Natural killer cell (primary cell): ENCODE measurements at regions not wholly inside any gene's neighbourhood (a gene's known extent, or its start where the extent isn't known, plus 50 kb on each side); places are given as distances from the start of the nearest gene placed in this dataset.

Experiments
- ATAC-seq, 3 donors: fragments of 150-1000 bp in 2 of 3; fragments of 200-7000 bp in 1 of 3; cut with Tn5 transposase; 1 replicate in 1 of 3; 2 replicates in 2 of 3; pipeline ENCODE4 v1.10.0; 2021; ENCODE audit warnings: mild to moderate bottlenecking in 2 of 3, moderate library complexity in 2 of 3
- DNase-seq, 2 donors: peaks; one replicate each; pipeline versions ENCODE4 v3.0.0 to v3.0.0-alpha.2; 2013 to 2021; ENCODE audit warnings: mixed read lengths in 1 of 2
- H3K27ac ChIP-seq: one replicate; pipeline ENCODE4 v1.5.1; 2013; ENCODE audit warnings: mild to moderate bottlenecking, low read length
- H3K27me3 ChIP-seq: one replicate; pipeline ENCODE4 v1.6.1; 2013; ENCODE audit warnings: low read length; ENCODE audit not compliant: control insufficient read depth, insufficient read depth
- H3K36me3 ChIP-seq: one replicate; pipeline ENCODE4 v1.6.1; 2013; ENCODE audit warnings: low read length; ENCODE audit not compliant: control insufficient read depth, insufficient read depth
- H3K4me1 ChIP-seq: one replicate; pipeline ENCODE4 v1.6.1; 2013; ENCODE audit warnings: low read length; ENCODE audit not compliant: control insufficient read depth, insufficient read depth
- H3K4me3 ChIP-seq: one replicate; pipeline ENCODE4 v1.5.1; 2013; ENCODE audit warnings: low read length
- H3K9me3 ChIP-seq: one replicate; pipeline ENCODE4 v1.6.1; 2013; ENCODE audit warnings: low read length; ENCODE audit not compliant: control insufficient read depth, insufficient read depth
- H3K27ac Mint-ChIP-seq, 2 donors: one replicate each; pipeline ENCODE4 v1.8.0; 2022; ENCODE audit warnings: mild to moderate bottlenecking in 2 of 2, mixed read lengths in 2 of 2, moderate library complexity in 1 of 2
- H3K27me3 Mint-ChIP-seq, 2 donors: one replicate each; pipeline ENCODE4 v1.8.0; 2022; ENCODE audit warnings: low read depth in 2 of 2, mixed read lengths in 2 of 2
- H3K36me3 Mint-ChIP-seq: one replicate; pipeline ENCODE4 v1.8.0; 2022; ENCODE audit warnings: mixed read lengths
- H3K4me1 Mint-ChIP-seq, 2 donors: one replicate each; pipeline ENCODE4 v1.8.0; 2022; ENCODE audit warnings: mixed read lengths in 2 of 2
- H3K4me3 Mint-ChIP-seq: one replicate; pipeline ENCODE4 v1.8.0; 2022; ENCODE audit warnings: mild to moderate bottlenecking, moderate library complexity, mixed read lengths
- H3K9me3 Mint-ChIP-seq, 2 donors: one replicate each; pipeline ENCODE4 v1.8.0; 2022; ENCODE audit warnings: mixed read lengths in 2 of 2
- CTCF ChIP-seq: fragments of 200-600 bp; IDR thresholded peaks from one replicate; pipeline ENCODE4 v1.8.0; 2022; ENCODE audit warnings: antibody characterized with exemption
- WGBS: methylation state at CpG from one replicate; pipeline ENCODE4 v1.1.7; 2013; ENCODE audit warnings: missing lambda C conversion rate; ENCODE audit not compliant: insufficient coverage; 5-methylcytosine and 5-hydroxymethylcytosine counted together
- intact Hi-C: fragments of 100-400 bp; cut with micrococcal nuclease; formaldehyde crosslinking; loops from one replicate; pipeline ENCODE4 v1.14.2; 2022

GRCh38 chr3:153334558-153334957 is 172.5 kb downstream of the RAP2B start:
- no peak overlapping the region for H3K27ac ChIP-seq
- no peaks in the 10 kb centered on the region for H3K36me3 ChIP-seq
- H3K4me1 Mint-ChIP-seq: peaks cover 5 to 13% of the 10 kb centered on the region in 2 donors
- H3K4me3 ChIP-seq: no peak overlapping the region
- H3K27ac Mint-ChIP-seq: no peak overlapping the region
- no peak for TF ChIP-seq CTCF
- H3K9me3 Mint-ChIP-seq: no peaks in the 10 kb centered on the region
- peaks cover 0 to 2% of the 10 kb centered on the region in 2 donors for H3K27me3 Mint-ChIP-seq
- WGBS: no CpG with 5 or more reads among the region's 1 CpG
- DNase-seq (no peak), ATAC-seq (no peak)
- no peaks in the 10 kb centered on the region for H3K36me3 Mint-ChIP-seq
- H3K4me3 Mint-ChIP-seq: no peak overlapping the region
- intact Hi-C loops: no loop called here
- no peaks in the 10 kb centered on the region for H3K9me3 ChIP-seq
- H3K4me1 ChIP-seq: no peaks in the 10 kb centered on the region
- no peaks in the 10 kb centered on the region for H3K27me3 ChIP-seq

DNA sequence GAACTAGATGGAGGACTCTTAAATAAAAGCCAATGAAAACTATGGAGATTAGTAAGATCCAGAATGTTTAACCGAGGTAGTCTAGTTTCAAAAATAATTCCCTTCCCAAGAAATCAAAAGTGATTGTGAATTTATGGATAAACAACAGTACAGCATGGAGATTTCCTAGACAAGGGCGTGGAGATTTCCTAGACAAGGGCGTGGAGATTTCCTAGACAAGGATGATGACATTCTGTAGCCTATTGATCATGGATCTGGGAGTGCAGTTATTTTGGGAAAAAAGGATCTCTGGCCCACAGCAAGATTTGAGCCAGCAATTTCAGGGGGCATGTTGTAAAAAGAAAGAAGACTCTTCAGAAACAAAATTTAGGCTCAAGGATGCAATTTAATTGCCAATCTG is 175.3 kb downstream of the RAP2B start:
- intact Hi-C loops: no loop called here
- Histone ChIP-seq H3K27me3 (no peaks in the 10 kb centered on the region), H3K27ac (no peak overlapping the region), H3K4me1 (no peaks in the 10 kb centered on the region), H3K4me3 (no peak overlapping the region), H3K36me3 (no peaks in the 10 kb centered on the region), H3K9me3 (no peaks in the 10 kb centered on the region)
- H3K27me3 Mint-ChIP-seq: no peaks in the 10 kb centered on the region
- TF ChIP-seq CTCF: no peak
- H3K4me1 Mint-ChIP-seq: peaks cover 5 to 13% of the 10 kb centered on the region in 2 donors
- H3K27ac Mint-ChIP-seq: no peak overlapping the region
- 85% methylated on average over 3 of the region's 3 CpGs for WGBS
- DNase-seq (no peak), ATAC-seq (no peak)
- H3K36me3 Mint-ChIP-seq: peaks cover 7% of the 10 kb centered on the region
- H3K9me3 Mint-ChIP-seq: peaks cover 0 to 3% of the 10 kb centered on the region in 2 donors
- H3K4me3 Mint-ChIP-seq: no peak overlapping the region

GRCh38 chr3:153338487-153338886 is 176.5 kb downstream of the RAP2B start:
- 94% methylated on average over 2 of the region's 3 CpGs for WGBS
- H3K9me3 Mint-ChIP-seq: peaks cover 0 to 3% of the 10 kb centered on the region in 2 donors
- Histone ChIP-seq H3K36me3 (no peaks in the 10 kb centered on the region), H3K27me3 (no peaks in the 10 kb centered on the region), H3K4me3 (no peak overlapping the region), H3K27ac (no peak overlapping the region), H3K4me1 (no peaks in the 10 kb centered on the region), H3K9me3 (no peaks in the 10 kb centered on the region)
- TF ChIP-seq CTCF: no peak
- ATAC-seq: no peak
- intact Hi-C loops: no loop called here
- peaks cover 5 to 7% of the 10 kb centered on the region in 2 donors for H3K4me1 Mint-ChIP-seq
- no peak overlapping the region for H3K27ac Mint-ChIP-seq
- H3K27me3 Mint-ChIP-seq: no peaks in the 10 kb centered on the region
- H3K4me3 Mint-ChIP-seq: no peak overlapping the region
- no peak for DNase-seq
- peaks cover 7% of the 10 kb centered on the region for H3K36me3 Mint-ChIP-seq

GRCh38 chr3:153339065-153339464 is 177.0 kb downstream of the RAP2B start:
- H3K9me3 Mint-ChIP-seq: peaks cover 0 to 3% of the 10 kb centered on the region in 2 donors
- no peaks in the 10 kb centered on the region for H3K36me3 ChIP-seq
- H3K36me3 Mint-ChIP-seq: peaks cover 7% of the 10 kb centered on the region
- intact Hi-C loops: no loop called here
- H3K4me1 ChIP-seq: no peaks in the 10 kb centered on the region
- H3K27ac ChIP-seq: no peak overlapping the region
- DNase-seq: no peak
- no peak for ATAC-seq
- no peak overlapping the region for H3K27ac Mint-ChIP-seq
- H3K4me3 ChIP-seq: no peak overlapping the region
- no peaks in the 10 kb centered on the region for H3K27me3 ChIP-seq
- H3K9me3 ChIP-seq: no peaks in the 10 kb centered on the region
- no peak overlapping the region for H3K4me3 Mint-ChIP-seq
- TF ChIP-seq CTCF: no peak
- peaks cover 5 to 7% of the 10 kb centered on the region in 2 donors for H3K4me1 Mint-ChIP-seq
- no peaks in the 10 kb centered on the region for H3K27me3 Mint-ChIP-seq
